Keratinocyte (primary cell): ENCODE measurements at regions not wholly inside any gene's neighbourhood (a gene's known extent, or its start where the extent isn't known, plus 50 kb on each side); places are given as distances from the start of the nearest gene placed in this dataset.

Experiments
- DNase-seq: peaks from one replicate; pipeline ENCODE4 v3.0.0-alpha.2; 2011; ENCODE audit warnings: low read depth, missing footprints, low spot score
- FAIRE-seq: peaks from 2 replicates; lab custom pipeline; 2011; peaks lifted over from hg19 to GRCh38; lab: Jason Lieb, UNC
- H2AFZ ChIP-seq: 2 replicates; pipeline ENCODE4 v1.6.0; 2012; ENCODE audit warnings: low read length, control low read depth, inconsistent platforms; ENCODE audit not compliant: control insufficient read depth
- H3K27ac ChIP-seq: 2 replicates; pipeline ENCODE4 v1.5.1; 2011; ENCODE audit warnings: low read length; ENCODE audit not compliant: control insufficient read depth, insufficient read depth
- H3K27me3 ChIP-seq: 3 replicates; pipeline ENCODE4 v1.6.0; 2011; ENCODE audit warnings: low read length; ENCODE audit not compliant: control insufficient read depth, insufficient read depth; ENCODE audit errors: extremely low read depth
- H3K36me3 ChIP-seq, 2 experiments: 2 replicates in 1 of 2; 3 replicates in 1 of 2; pipeline ENCODE4 v1.5.1; 2011; ENCODE audit warnings: low read length in 2 of 2, mild to moderate bottlenecking in 1 of 2; ENCODE audit not compliant: control insufficient read depth in 2 of 2, insufficient read depth in 2 of 2; ENCODE audit errors: extremely low read depth in 1 of 2
- H3K4me1 ChIP-seq: 3 replicates; pipeline ENCODE4 v1.5.1; 2011; ENCODE audit warnings: low read length; ENCODE audit not compliant: control insufficient read depth, insufficient read depth; ENCODE audit errors: extremely low read depth
- H3K4me2 ChIP-seq: 3 replicates; pipeline ENCODE4 v1.6.0; 2011; ENCODE audit warnings: low read depth, low read length; ENCODE audit not compliant: control insufficient read depth, insufficient read depth; ENCODE audit errors: extremely low read depth
- H3K4me3 ChIP-seq, 3 experiments: fragments of 200-600 bp in 1 of 3; sonication (generic) in 1 of 3; 2 replicates in 2 of 3; 3 replicates in 1 of 3; pipeline ENCODE4 v1.5.1; 2011 to 2016; ENCODE audit warnings: low read length in 3 of 3, mild to moderate bottlenecking in 3 of 3, control low read depth in 2 of 3, inconsistent platforms in 1 of 3, low read depth in 1 of 3, mixed read lengths in 1 of 3, mixed run types in 1 of 3, moderate library complexity in 1 of 3; ENCODE audit not compliant: control insufficient read depth in 2 of 3, insufficient read depth in 2 of 3; ENCODE audit errors: extremely low read depth in 1 of 3
- H3K79me2 ChIP-seq: 2 replicates; pipeline ENCODE4 v1.6.0; 2012; ENCODE audit warnings: low read length; ENCODE audit not compliant: control insufficient read depth, insufficient read depth
- H3K9ac ChIP-seq: 3 replicates; pipeline ENCODE4 v1.6.0; 2011; ENCODE audit warnings: low read length; ENCODE audit not compliant: control insufficient read depth, insufficient read depth; ENCODE audit errors: extremely low read depth
- H3K9me1 ChIP-seq: 3 replicates; pipeline ENCODE4 v1.6.0; 2011; ENCODE audit warnings: low read length; ENCODE audit not compliant: control insufficient read depth, insufficient read depth; ENCODE audit errors: extremely low read depth
- H3K9me3 ChIP-seq: 2 replicates; pipeline ENCODE4 v1.5.1; 2012; ENCODE audit warnings: low read depth, low read length; ENCODE audit not compliant: control insufficient read depth
- H4K20me1 ChIP-seq: 3 replicates; pipeline ENCODE4 v1.6.0; 2011; ENCODE audit warnings: low read length; ENCODE audit not compliant: control insufficient read depth, insufficient read depth; ENCODE audit errors: extremely low read depth
- CTCF ChIP-seq, 3 experiments: IDR thresholded peaks in 1 of 3; conservative IDR thresholded peaks in 1 of 3; optimal IDR thresholded peaks in 1 of 3; 2 replicates in 2 of 3; 3 replicates in 1 of 3; pipeline versions ENCODE3 to v1.5.1; 2011; ENCODE audit warnings: low read length in 3 of 3, mild to moderate bottlenecking in 3 of 3, moderate library complexity in 2 of 3, control low read depth in 1 of 3, inconsistent platforms in 1 of 3; ENCODE audit not compliant: insufficient read depth in 2 of 3; ENCODE audit errors: extremely low read depth in 1 of 3
- EZH2 ChIP-seq: IDR thresholded peaks from one replicate; pipeline ENCODE4 v1.6.1; 2012; ENCODE audit warnings: inconsistent platforms, mild to moderate bottlenecking, low read length, moderate library complexity
- dilution Hi-C: fragments of 300-500 bp; cut with MboI; formaldehyde crosslinking; loops from one replicate; pipeline ENCODE4 v1.7.0; 2020; ENCODE audit warnings: low sequenced_read_pairs; ENCODE audit not compliant: extremely low pct_ligation_motif_present

- no peak overlapping the region for H3K4me2 ChIP-seq
- H3K4me1 ChIP-seq = peaks cover 15% of the 10 kb centered on the region
- peaks cover 4% of the 10 kb centered on the region for H3K9me3 ChIP-seq
- H3K9me1 ChIP-seq = no peaks in the 10 kb centered on the region
- no peak overlapping the region for H3K9ac ChIP-seq
- H2AFZ ChIP-seq = peak overlapping the region; percentile 0
- DNase-seq (no peak), FAIRE-seq (peak; percentile 76)
- H4K20me1 ChIP-seq = no peaks in the 10 kb centered on the region
- dilution Hi-C loops = no loop called here
- H3K36me3 ChIP-seq = no peaks in the 10 kb centered on the region
- no peak for TF ChIP-seq EZH2
- no peak for TF ChIP-seq CTCF (optimal IDR thresholded peaks at IDR 0.05 in 1 of 3, IDR thresholded peaks at IDR 0.05 in 1 of 3, conservative IDR thresholded peaks at IDR 0.05 in 1 of 3; ENCODE audit: extremely low read depth in 1 of 3, insufficient read depth in 2 of 3, low read length in 3 of 3)
- no peaks in the 10 kb centered on the region for H3K79me2 ChIP-seq
- no peak overlapping the region for H3K27ac ChIP-seq
- H3K4me3 ChIP-seq = no peak overlapping the region
- H3K27me3 ChIP-seq = no peaks in the 10 kb centered on the region
Measured at GRCh38 chr6:140485740-140486449, 1111.4 kb upstream of the CITED2 start.

- no peaks in the 10 kb centered on the region for H4K20me1 ChIP-seq
- H3K27ac ChIP-seq = no peak overlapping the region
- H3K9me1 ChIP-seq = no peaks in the 10 kb centered on the region
- H3K79me2 ChIP-seq = no peaks in the 10 kb centered on the region
- TF ChIP-seq EZH2 (no peak), CTCF (optimal IDR thresholded peaks at IDR 0.05 in 1 of 3, IDR thresholded peaks at IDR 0.05 in 1 of 3, conservative IDR thresholded peaks at IDR 0.05 in 1 of 3; ENCODE audit: extremely low read depth in 1 of 3, insufficient read depth in 2 of 3, low read length in 3 of 3) (no peak)
- peaks cover 3% of the 10 kb centered on the region for H3K4me1 ChIP-seq
- DNase-seq (no peak), FAIRE-seq (peak; percentile 86)
- no peaks in the 10 kb centered on the region for H3K27me3 ChIP-seq
- no peak overlapping the region for H3K9ac ChIP-seq
- no peak overlapping the region for H3K4me2 ChIP-seq
- no peak overlapping the region for H3K4me3 ChIP-seq
- dilution Hi-C loops = no loop called here
- H3K36me3 ChIP-seq = no peaks in the 10 kb centered on the region
- peak overlapping the region; percentile 89 for H2AFZ ChIP-seq
- no peaks in the 10 kb centered on the region for H3K9me3 ChIP-seq
Measured at GRCh38 chr6:140480852-140481251, 1106.4 kb upstream of the CITED2 start.
